Liver (tissue), 8 donors: ENCODE measurements at regions not wholly inside any gene's neighbourhood (a gene's known extent, or its start where the extent isn't known, plus 50 kb on each side); places are given as distances from the start of the nearest gene placed in this dataset.

Source experiments
- DNase-seq: peaks from one replicate; pipeline ENCODE4 v3.0.0-alpha.2; 2017; ENCODE audit warnings: low spot score
- H3K27ac ChIP-seq, 2 donors: one replicate each; pipeline ENCODE4 v1.7.0; 2013; ENCODE audit warnings: inconsistent platforms in 2 of 2, low read length in 2 of 2, control low read depth in 1 of 2, low read depth in 1 of 2, mild to moderate bottlenecking in 1 of 2
- H3K27me3 ChIP-seq, 4 donors: one replicate each; pipeline versions ENCODE4 v1.6.1 to v1.7.0; 2013; ENCODE audit warnings: low read length in 3 of 4, inconsistent platforms in 1 of 4, mild to moderate bottlenecking in 1 of 4, moderate library complexity in 1 of 4; ENCODE audit not compliant: control insufficient read depth in 4 of 4, insufficient read depth in 4 of 4
- H3K36me3 ChIP-seq, 4 donors: one replicate each; pipeline versions ENCODE4 v1.6.1 to v1.7.0; 2013; ENCODE audit warnings: low read length in 3 of 4, mild to moderate bottlenecking in 3 of 4, low read depth in 1 of 4, moderate library complexity in 1 of 4; ENCODE audit not compliant: control insufficient read depth in 4 of 4, insufficient read depth in 3 of 4
- H3K4me1 ChIP-seq, 4 donors: one replicate each; pipeline versions ENCODE4 v1.6.1 to v1.7.0; 2013; ENCODE audit warnings: low read length in 3 of 4, mild to moderate bottlenecking in 3 of 4, moderate library complexity in 1 of 4; ENCODE audit not compliant: control insufficient read depth in 4 of 4, insufficient read depth in 4 of 4
- H3K4me3 ChIP-seq, 3 donors: one replicate each; pipeline versions ENCODE4 v1.6.1 to v1.7.0; 2013; ENCODE audit warnings: low read length in 3 of 3, control low read depth in 1 of 3, low read depth in 1 of 3, mild to moderate bottlenecking in 1 of 3
- H3K9ac ChIP-seq, 2 donors: one replicate each; pipeline ENCODE4 v1.7.0; 2013; ENCODE audit warnings: low read length in 2 of 2, mild to moderate bottlenecking in 2 of 2, moderate library complexity in 2 of 2, control low read depth in 1 of 2, low read depth in 1 of 2
- H3K9me3 ChIP-seq, 4 donors: one replicate each; pipeline versions ENCODE4 v1.6.1 to v1.7.0; 2013; ENCODE audit warnings: low read length in 3 of 4; ENCODE audit not compliant: control insufficient read depth in 4 of 4
- EGR1 ChIP-seq, 2 donors: IDR thresholded peaks; 2 replicates each; pipeline ENCODE4 v1.6.1; 2016 to 2018; ENCODE audit warnings: antibody characterized with exemption in 2 of 2, low read depth in 2 of 2
- FOXA1 ChIP-seq: IDR thresholded peaks from 2 replicates; pipeline ENCODE4 v1.6.1; 2016; ENCODE audit warnings: antibody characterized with exemption
- FOXA2 ChIP-seq: IDR thresholded peaks from 2 replicates; pipeline ENCODE4 v1.6.1; 2016; ENCODE audit warnings: antibody characterized with exemption
- GABPA ChIP-seq, 2 donors: IDR thresholded peaks in 1 of 2; conservative IDR thresholded peaks in 1 of 2; 2 replicates each; pipeline ENCODE4 v1.6.1; 2016; ENCODE audit warnings: antibody characterized with exemption in 2 of 2, mild to moderate bottlenecking in 1 of 2, moderate library complexity in 1 of 2
- HNF4G ChIP-seq: IDR thresholded peaks from 2 replicates; pipeline ENCODE4 v1.6.1; 2016; ENCODE audit warnings: antibody characterized with exemption
- JUND ChIP-seq, 2 donors: IDR thresholded peaks; 2 replicates each; pipeline ENCODE4 v1.6.1; 2016; ENCODE audit warnings: antibody characterized with exemption in 2 of 2
- MAX ChIP-seq: IDR thresholded peaks from 2 replicates; pipeline ENCODE4 v1.6.1; 2016; ENCODE audit warnings: antibody characterized with exemption
- RAD21 ChIP-seq, 2 donors: IDR thresholded peaks; 2 replicates each; pipeline ENCODE4 v1.6.1; 2016; ENCODE audit warnings: antibody characterized with exemption in 2 of 2, mild to moderate bottlenecking in 2 of 2
- REST ChIP-seq: IDR thresholded peaks from 2 replicates; pipeline ENCODE4 v1.6.1; 2016; ENCODE audit warnings: antibody characterized with exemption, mild to moderate bottlenecking
- SP1 ChIP-seq: IDR thresholded peaks from 2 replicates; pipeline ENCODE4 v1.6.1; 2018; ENCODE audit warnings: antibody characterized with exemption, mild to moderate bottlenecking
- TAF1 ChIP-seq: conservative IDR thresholded peaks from 2 replicates; pipeline ENCODE4 v1.6.1; 2016; ENCODE audit warnings: antibody characterized with exemption, mild to moderate bottlenecking
- WGBS: extraction: QIAGEN DNeasy Blood & Tissue Kit; methylation state at CpG from one replicate; pipeline ENCODE4 v1.1.7; 2013; 5-methylcytosine and 5-hydroxymethylcytosine counted together
- TF ChIP-seq, protein P1 (sequence below): fragments of 150-350 bp; IDR thresholded peaks from 2 replicates; pipeline ENCODE4 v1.5.1; 2017; ENCODE audit warnings: improper control_type of control experiment, low read depth, low read length; ENCODE audit not compliant: missing input control
- TF ChIP-seq, protein P2 (sequence below): IDR thresholded peaks from 2 replicates; pipeline ENCODE4 v1.6.1; 2016; ENCODE audit warnings: antibody characterized with exemption
- donor health status: healthy.
- donor health status: healthy.
- donor health status: healthy.
- donor health status: healthy.
- donor health status: healthy.

DNA sequence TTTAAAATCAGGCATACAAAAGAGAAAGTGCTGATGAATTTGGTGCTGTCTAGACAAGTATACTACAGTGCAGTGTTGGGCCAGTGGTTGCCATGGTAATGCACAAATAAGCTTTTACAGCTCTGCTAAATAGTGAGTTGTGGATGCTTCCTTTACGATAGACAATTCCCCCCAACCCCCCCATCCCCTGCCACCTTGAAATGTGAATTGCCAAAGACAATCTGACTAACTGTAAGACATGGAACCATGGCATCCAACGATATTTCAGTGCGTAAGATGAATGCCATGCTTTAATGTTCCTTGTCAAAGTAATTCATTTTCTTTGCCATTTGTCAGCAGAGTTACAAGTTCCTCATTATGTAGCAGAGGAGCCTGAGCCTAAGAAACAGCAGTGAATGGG lies 91.5 kb upstream of the NREP start:
- no peaks in the 10 kb centered on the region for H3K9me3 ChIP-seq
- WGBS: 80% methylated on average over 3 of the region's 3 CpGs
- no peak overlapping the region for H3K4me3 ChIP-seq
- H3K27me3 ChIP-seq: no peaks in the 10 kb centered on the region
- no peak overlapping the region for H3K9ac ChIP-seq
- DNase-seq: no peak
- no peaks in the 10 kb centered on the region for H3K36me3 ChIP-seq
- H3K4me1 ChIP-seq: no peaks in the 10 kb centered on the region
- H3K27ac ChIP-seq: no peak overlapping the region
- no peak for TF ChIP-seq REST
- TF ChIP-seq RAD21 (IDR thresholded peaks at IDR 0.05): no peak
- no peak for TF ChIP-seq HNF4G
- TF ChIP-seq FOXA1: no peak
- no peak for TF ChIP-seq FOXA2
- TF ChIP-seq JUND (IDR thresholded peaks at IDR 0.05): no peak
- TF ChIP-seq, protein P1, sequence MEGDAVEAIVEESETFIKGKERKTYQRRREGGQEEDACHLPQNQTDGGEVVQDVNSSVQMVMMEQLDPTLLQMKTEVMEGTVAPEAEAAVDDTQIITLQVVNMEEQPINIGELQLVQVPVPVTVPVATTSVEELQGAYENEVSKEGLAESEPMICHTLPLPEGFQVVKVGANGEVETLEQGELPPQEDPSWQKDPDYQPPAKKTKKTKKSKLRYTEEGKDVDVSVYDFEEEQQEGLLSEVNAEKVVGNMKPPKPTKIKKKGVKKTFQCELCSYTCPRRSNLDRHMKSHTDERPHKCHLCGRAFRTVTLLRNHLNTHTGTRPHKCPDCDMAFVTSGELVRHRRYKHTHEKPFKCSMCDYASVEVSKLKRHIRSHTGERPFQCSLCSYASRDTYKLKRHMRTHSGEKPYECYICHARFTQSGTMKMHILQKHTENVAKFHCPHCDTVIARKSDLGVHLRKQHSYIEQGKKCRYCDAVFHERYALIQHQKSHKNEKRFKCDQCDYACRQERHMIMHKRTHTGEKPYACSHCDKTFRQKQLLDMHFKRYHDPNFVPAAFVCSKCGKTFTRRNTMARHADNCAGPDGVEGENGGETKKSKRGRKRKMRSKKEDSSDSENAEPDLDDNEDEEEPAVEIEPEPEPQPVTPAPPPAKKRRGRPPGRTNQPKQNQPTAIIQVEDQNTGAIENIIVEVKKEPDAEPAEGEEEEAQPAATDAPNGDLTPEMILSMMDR: no peak
- no peak for TF ChIP-seq MAX
- no peak for TF ChIP-seq TAF1

DNA sequence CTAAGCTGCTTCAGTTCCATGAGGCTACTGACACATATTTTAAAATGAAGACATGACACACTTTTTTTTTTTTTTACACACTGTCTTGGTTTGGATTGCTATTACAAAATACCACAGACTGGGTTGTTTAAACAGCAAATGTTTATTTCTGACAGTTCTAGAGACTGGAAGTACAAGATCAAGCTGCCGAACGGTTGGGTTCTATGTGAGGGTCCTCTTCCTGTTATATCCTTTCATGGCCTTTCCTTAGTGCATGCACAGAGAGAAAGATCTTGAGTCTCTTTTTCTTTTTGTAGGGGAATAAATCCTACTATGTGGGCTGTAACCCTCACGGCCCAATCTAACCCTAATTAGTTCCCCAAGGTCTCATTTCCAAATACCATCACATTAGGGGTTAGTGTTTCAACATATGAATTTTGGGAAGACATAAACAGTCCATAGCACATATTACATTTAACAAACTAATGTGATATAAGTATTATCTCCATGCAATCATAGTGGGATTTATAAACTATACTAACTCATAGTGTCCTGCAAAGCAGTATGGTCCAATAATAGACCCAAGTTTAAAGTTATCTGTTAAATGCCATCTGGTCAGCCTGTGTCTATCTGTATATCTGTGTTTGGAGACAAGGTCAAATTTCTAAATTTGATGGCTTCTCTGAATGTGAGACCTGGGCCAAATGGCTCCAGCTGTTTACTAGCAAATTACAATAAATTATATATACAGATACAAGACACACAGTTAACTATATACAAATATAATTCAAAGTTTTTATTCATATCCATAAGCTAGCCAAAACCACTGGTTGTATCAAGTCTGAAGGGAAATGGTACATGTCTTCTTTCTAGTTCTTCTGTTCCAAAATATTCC lies 90.3 kb upstream of the NREP start:
- DNase-seq: no peak
- TF ChIP-seq, protein P2, sequence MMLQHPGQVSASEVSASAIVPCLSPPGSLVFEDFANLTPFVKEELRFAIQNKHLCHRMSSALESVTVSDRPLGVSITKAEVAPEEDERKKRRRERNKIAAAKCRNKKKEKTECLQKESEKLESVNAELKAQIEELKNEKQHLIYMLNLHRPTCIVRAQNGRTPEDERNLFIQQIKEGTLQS: no peak
- TF ChIP-seq EGR1 (IDR thresholded peaks at IDR 0.05; ENCODE audit: low read depth in 2 of 2) (no peak), REST (no peak), MAX (no peak), FOXA2 (no peak), FOXA1 (no peak), SP1 (no peak), GABPA (IDR thresholded peaks at IDR 0.05 in 1 of 2, conservative IDR thresholded peaks at IDR 0.05 in 1 of 2) (no peak), TAF1 (no peak)
- Histone ChIP-seq H3K4me1 (no peaks in the 10 kb centered on the region), H3K4me3 (no peak overlapping the region), H3K36me3 (no peaks in the 10 kb centered on the region), H3K27me3 (no peaks in the 10 kb centered on the region), H3K9me3 (no peaks in the 10 kb centered on the region), H3K27ac (no peak overlapping the region), H3K9ac (no peak overlapping the region)
- WGBS: 88% methylated on average over 3 of the region's 3 CpGs
